Activated B cell treated with CpG ODN at 0.5 μM for 24 hours (primary cell): ENCODE measurements at regions not wholly inside any gene's neighbourhood (a gene's known extent, or its start where the extent isn't known, plus 50 kb on each side); places are given as distances from the start of the nearest gene placed in this dataset.

Experiments used
- ATAC-seq: fragments of 200-7000 bp; cut with Tn5 transposase; one replicate; pipeline ENCODE4 v1.10.0; 2021; ENCODE audit warnings: low read depth, mild to moderate bottlenecking, moderate library complexity
- CTCF ChIA-PET: fragments of 350-600 bp; sonication (Branson Sonifier 250); formaldehyde crosslinking; loops from one replicate; lab custom pipeline; 2021; ENCODE audit warnings: antibody characterized with exemption; lab: Charles Lee
- POLR2A ChIA-PET: fragments of 350-600 bp; sonication (Branson Sonifier 250); formaldehyde crosslinking; loops from one replicate; lab custom pipeline; 2021; ENCODE audit warnings: antibody characterized with exemption; lab: Charles Lee
- DNase-seq: peaks from one replicate; pipeline ENCODE4 v3.0.0; 2022
- H3K27ac Mint-ChIP-seq: one replicate; pipeline ENCODE4 v1.8.0; 2020; ENCODE audit warnings: mixed read lengths
- H3K27me3 Mint-ChIP-seq: one replicate; pipeline ENCODE4 v1.8.0; 2021; ENCODE audit warnings: mixed read lengths
- H3K36me3 Mint-ChIP-seq: one replicate; pipeline ENCODE4 v1.8.0; 2021; ENCODE audit warnings: low read depth, mixed read lengths
- H3K4me1 Mint-ChIP-seq: one replicate; pipeline ENCODE4 v1.8.0; 2021; ENCODE audit warnings: mixed read lengths
- H3K4me3 Mint-ChIP-seq: one replicate; pipeline ENCODE4 v1.8.0; 2020; ENCODE audit warnings: mild to moderate bottlenecking, mixed read lengths
- H3K9me3 Mint-ChIP-seq: one replicate; pipeline ENCODE4 v1.8.0; 2020; ENCODE audit warnings: mixed read lengths
- intact Hi-C: fragments of 100-400 bp; cut with micrococcal nuclease; formaldehyde crosslinking; loops from one replicate; pipeline ENCODE4 v1.15.1; 2024
- TF ChIP-seq, protein P1 (sequence below): fragments of 200-600 bp; IDR thresholded peaks from one replicate; pipeline ENCODE4 v1.8.0; 2022; ENCODE audit warnings: antibody characterized with exemption, mild to moderate bottlenecking

DNA sequence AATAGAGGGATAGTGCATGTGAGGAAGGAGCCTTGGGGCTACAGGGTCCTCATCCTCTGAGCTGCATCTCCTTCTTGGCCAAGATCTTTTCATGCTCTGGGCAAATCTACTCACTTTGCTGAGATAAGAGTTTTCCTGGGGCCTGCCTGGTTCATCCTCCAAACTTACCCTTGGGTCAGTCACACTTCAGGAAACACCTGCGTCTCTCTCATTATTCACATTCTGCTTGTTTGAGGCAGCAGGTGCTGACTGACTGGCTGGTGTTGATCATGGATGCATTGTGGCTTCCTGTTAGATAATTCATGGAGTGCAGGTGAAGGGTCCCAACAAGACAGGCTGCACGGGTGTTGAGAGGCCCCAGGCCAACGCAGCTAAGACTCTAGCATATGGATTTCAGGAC lies 162.6 kb downstream of the SALL1 start:
- Mint-ChIP-seq H3K9me3 (peaks cover 3% of the 10 kb centered on the region), H3K27ac (no peak overlapping the region), H3K4me1 (no peaks in the 10 kb centered on the region), H3K4me3 (no peak overlapping the region), H3K36me3 (no peaks in the 10 kb centered on the region), H3K27me3 (no peaks in the 10 kb centered on the region)
- POLR2A ChIA-PET, result no interaction called here
- CTCF ChIA-PET, result no interaction called here
- no peak for DNase-seq
- TF ChIP-seq, protein P1, sequence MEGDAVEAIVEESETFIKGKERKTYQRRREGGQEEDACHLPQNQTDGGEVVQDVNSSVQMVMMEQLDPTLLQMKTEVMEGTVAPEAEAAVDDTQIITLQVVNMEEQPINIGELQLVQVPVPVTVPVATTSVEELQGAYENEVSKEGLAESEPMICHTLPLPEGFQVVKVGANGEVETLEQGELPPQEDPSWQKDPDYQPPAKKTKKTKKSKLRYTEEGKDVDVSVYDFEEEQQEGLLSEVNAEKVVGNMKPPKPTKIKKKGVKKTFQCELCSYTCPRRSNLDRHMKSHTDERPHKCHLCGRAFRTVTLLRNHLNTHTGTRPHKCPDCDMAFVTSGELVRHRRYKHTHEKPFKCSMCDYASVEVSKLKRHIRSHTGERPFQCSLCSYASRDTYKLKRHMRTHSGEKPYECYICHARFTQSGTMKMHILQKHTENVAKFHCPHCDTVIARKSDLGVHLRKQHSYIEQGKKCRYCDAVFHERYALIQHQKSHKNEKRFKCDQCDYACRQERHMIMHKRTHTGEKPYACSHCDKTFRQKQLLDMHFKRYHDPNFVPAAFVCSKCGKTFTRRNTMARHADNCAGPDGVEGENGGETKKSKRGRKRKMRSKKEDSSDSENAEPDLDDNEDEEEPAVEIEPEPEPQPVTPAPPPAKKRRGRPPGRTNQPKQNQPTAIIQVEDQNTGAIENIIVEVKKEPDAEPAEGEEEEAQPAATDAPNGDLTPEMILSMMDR, result no peak
- no peak for ATAC-seq
- intact Hi-C loops, result no loop called here

DNA sequence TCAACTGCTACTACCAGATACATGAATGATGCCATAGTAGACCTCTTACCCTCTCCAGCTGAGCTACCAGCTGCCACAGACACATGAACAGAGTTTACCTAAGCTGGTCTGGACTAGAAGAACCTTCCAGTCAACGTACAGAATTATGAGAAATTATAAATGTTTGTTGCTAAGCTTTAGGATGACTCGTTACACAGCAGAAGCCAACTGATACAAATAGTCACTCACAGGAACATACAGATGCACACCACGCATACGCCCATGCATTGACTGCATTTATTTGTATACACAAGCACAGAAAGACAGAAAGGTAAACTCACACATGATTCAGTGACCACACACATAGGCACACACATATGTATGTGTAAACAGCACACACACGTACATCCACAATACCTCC lies 164.6 kb downstream of the SALL1 start:
- TF ChIP-seq, protein P1, result no peak
- H3K36me3 Mint-ChIP-seq, result no peaks in the 10 kb centered on the region
- peaks cover 6% of the 10 kb centered on the region for H3K9me3 Mint-ChIP-seq
- DNase-seq (no peak), ATAC-seq (no peak)
- intact Hi-C loops, result no loop called here
- no peak overlapping the region for H3K4me3 Mint-ChIP-seq
- no peak overlapping the region for H3K27ac Mint-ChIP-seq
- ChIA-PET CTCF (no interaction called here), POLR2A (no interaction called here)
- peaks cover 5% of the 10 kb centered on the region for H3K27me3 Mint-ChIP-seq
- no peaks in the 10 kb centered on the region for H3K4me1 Mint-ChIP-seq

DNA sequence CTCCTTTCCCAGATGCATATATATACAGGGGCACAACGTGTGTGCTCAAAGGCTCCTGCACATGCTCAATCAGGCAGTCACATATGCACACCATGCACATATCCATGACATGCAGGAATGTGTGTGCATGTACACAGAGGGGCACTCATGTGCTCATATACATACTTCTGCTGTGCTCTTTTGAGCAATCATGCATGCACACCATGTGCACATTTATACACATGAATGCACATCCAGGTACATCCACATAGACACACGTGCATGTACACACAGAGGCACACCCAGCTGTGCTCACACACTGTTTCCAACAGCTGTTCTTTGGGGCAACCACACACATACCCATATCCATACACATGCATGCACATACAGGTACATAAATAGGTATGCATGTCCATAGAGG lies 165.3 kb downstream of the SALL1 start:
- Mint-ChIP-seq H3K27me3 (peaks cover 5% of the 10 kb centered on the region), H3K4me1 (no peaks in the 10 kb centered on the region), H3K27ac (no peak overlapping the region), H3K4me3 (no peak overlapping the region), H3K36me3 (no peaks in the 10 kb centered on the region), H3K9me3 (peaks cover 6% of the 10 kb centered on the region)
- intact Hi-C loops, result no loop called here
- DNase-seq (no peak), ATAC-seq (no peak)
- POLR2A ChIA-PET, result no interaction called here
- CTCF ChIA-PET, result no interaction called here
- TF ChIP-seq, protein P1, result no peak

DNA sequence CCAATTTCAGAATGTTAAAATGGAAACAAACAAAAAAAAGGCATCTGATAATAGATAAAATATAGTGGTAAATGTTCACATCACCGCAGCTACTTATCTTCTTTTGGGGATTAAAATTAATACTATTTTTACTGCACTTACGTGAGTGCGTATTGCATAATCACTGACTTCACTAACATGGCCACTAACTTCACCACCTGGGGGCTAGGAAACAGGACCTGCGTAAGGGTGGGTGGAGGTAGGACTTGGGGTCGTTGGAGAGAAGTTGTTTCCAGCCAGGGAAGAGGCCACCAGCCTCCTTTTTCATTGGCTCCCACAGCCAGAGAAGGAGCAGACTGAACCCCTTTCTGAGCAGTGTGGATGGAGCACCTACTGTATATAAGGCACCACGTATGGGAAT lies 166.4 kb downstream of the SALL1 start:
- intact Hi-C loops, result no loop called here
- no peaks in the 10 kb centered on the region for H3K36me3 Mint-ChIP-seq
- no peak for DNase-seq
- TF ChIP-seq, protein P1, result no peak
- no peak for ATAC-seq
- H3K27ac Mint-ChIP-seq, result no peak overlapping the region
- H3K9me3 Mint-ChIP-seq, result peaks cover 6% of the 10 kb centered on the region
- CTCF ChIA-PET, result no interaction called here
- H3K27me3 Mint-ChIP-seq, result peaks cover 5% of the 10 kb centered on the region
- POLR2A ChIA-PET, result no interaction called here
- no peak overlapping the region for H3K4me3 Mint-ChIP-seq
- H3K4me1 Mint-ChIP-seq, result no peaks in the 10 kb centered on the region

DNA sequence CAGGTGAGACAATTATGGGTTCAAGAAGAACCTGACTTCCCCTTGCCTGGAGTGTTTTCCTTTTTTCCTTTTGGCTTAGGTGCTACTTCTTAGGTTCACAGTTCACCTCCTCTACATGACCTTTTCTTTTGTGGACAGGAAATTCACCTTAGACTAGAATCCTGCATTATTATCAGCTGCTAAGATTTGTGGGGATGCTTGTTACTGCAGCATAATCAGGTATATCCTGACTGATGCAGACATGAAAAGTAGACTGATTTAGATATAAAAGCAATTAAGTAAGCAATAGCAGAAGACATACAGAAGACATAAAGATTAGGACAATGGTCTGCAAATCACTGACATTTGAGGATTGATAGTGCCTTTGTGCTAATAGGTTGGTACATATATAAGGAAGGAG lies 168.3 kb downstream of the SALL1 start:
- intact Hi-C loops, result no loop called here

More for the DNA sequence above, 168.3 kb downstream of the SALL1 start:
- no peaks in the 10 kb centered on the region for H3K36me3 Mint-ChIP-seq
- ChIA-PET CTCF (no interaction called here), POLR2A (no interaction called here)
- peaks cover 6% of the 10 kb centered on the region for H3K9me3 Mint-ChIP-seq
- H3K4me1 Mint-ChIP-seq, result no peaks in the 10 kb centered on the region
- TF ChIP-seq, protein P1, result no peak
- H3K27ac Mint-ChIP-seq, result no peak overlapping the region
- no peak overlapping the region for H3K4me3 Mint-ChIP-seq
- DNase-seq (no peak), ATAC-seq (no peak)
- peaks cover 5% of the 10 kb centered on the region for H3K27me3 Mint-ChIP-seq
